HG03064 (cell line): ENCODE measurements at regions not wholly inside any gene's neighbourhood (a gene's known extent, or its start where the extent isn't known, plus 50 kb on each side); places are given as distances from the start of the nearest gene placed in this dataset.

Source experiments
- ATAC-seq: cut with Tn5 transposase; IDR thresholded peaks from one replicate; pipeline ENCODE4 v1.9.1; 2021; ENCODE audit warnings: low read depth; ENCODE audit not compliant: unreplicated experiment

- ATAC-seq: no peak
These were observed 435.8 kb upstream of the CPEB2 start for GRCh38 chr4:14566518-14566917.

GRCh38 chr4:14568351-14568750, 433.9 kb upstream of the CPEB2 start:
- no peak for ATAC-seq

GRCh38 chr4:14575289-14575688, 427.0 kb upstream of the CPEB2 start:
- ATAC-seq: no peak

GRCh38 chr4:14575919-14576318, 426.4 kb upstream of the CPEB2 start:
- ATAC-seq: no peak

GRCh38 chr4:14580061-14580460, 422.2 kb upstream of the CPEB2 start:
- ATAC-seq: no peak

- no peak for ATAC-seq
These were observed 420.5 kb upstream of the CPEB2 start for GRCh38 chr4:14581741-14582140.

GRCh38 chr4:14582677-14583076, 419.6 kb upstream of the CPEB2 start:
- ATAC-seq: no peak

GRCh38 chr4:14583331-14583730, 418.9 kb upstream of the CPEB2 start:
- ATAC-seq: no peak

GRCh38 chr4:14583752-14584151, 418.5 kb upstream of the CPEB2 start:
- ATAC-seq: no peak

GRCh38 chr4:14592950-14593349, 409.3 kb upstream of the CPEB2 start:
- no peak for ATAC-seq

- no peak for ATAC-seq
These were observed 406.3 kb upstream of the CPEB2 start for GRCh38 chr4:14596028-14596427.

- no peak for ATAC-seq
These were observed 405.8 kb upstream of the CPEB2 start for GRCh38 chr4:14596437-14596836.

- ATAC-seq: no peak
These were observed 405.4 kb upstream of the CPEB2 start for GRCh38 chr4:14596904-14597303.

GRCh38 chr4:14602206-14602605, 400.1 kb upstream of the CPEB2 start:
- no peak for ATAC-seq

GRCh38 chr4:14607001-14607400, 395.3 kb upstream of the CPEB2 start:
- ATAC-seq: no peak

GRCh38 chr4:14607578-14607977, 394.7 kb upstream of the CPEB2 start:
- ATAC-seq: no peak

GRCh38 chr4:14608630-14609029, 393.7 kb upstream of the CPEB2 start:
- no peak for ATAC-seq

- no peak for ATAC-seq
These were observed 387.4 kb upstream of the CPEB2 start for GRCh38 chr4:14614840-14615239.

GRCh38 chr4:14615671-14616070, 386.6 kb upstream of the CPEB2 start:
- no peak for ATAC-seq

GRCh38 chr4:14620567-14621141, 381.6 kb upstream of the CPEB2 start:
- ATAC-seq: no peak

GRCh38 chr4:14621731-14622463, 380.4 kb upstream of the CPEB2 start:
- ATAC-seq: no peak

GRCh38 chr4:14627038-14627437, 375.2 kb upstream of the CPEB2 start:
- no peak for ATAC-seq
